VCaP (cell line): ENCODE measurements at regions not wholly inside any gene's neighbourhood (a gene's known extent, or its start where the extent isn't known, plus 50 kb on each side); places are given as distances from the start of the nearest gene placed in this dataset.
"Not testable (repeated sequence)": the region's sequence is repeated elsewhere in the genome, so short reads cannot be mapped to it uniquely, and the experiment has no call there.

Experiments used
- H3K27ac ChIP-seq: fragments of 450-650 bp; 2 replicates; pipeline ENCODE4 v1.5.1; 2017
- CTCF ChIP-seq: fragments of 450-650 bp; conservative IDR thresholded peaks from 2 replicates; pipeline ENCODE4 v1.5.1; 2017; ENCODE audit warnings: mild to moderate bottlenecking, moderate library complexity

- no peak for TF ChIP-seq CTCF
- no peak overlapping the region for H3K27ac ChIP-seq
Observed at GRCh38 chr6:50565004-50565403, 148.3 kb upstream of the TFAP2D start.

- H3K27ac ChIP-seq = not testable (repeated sequence)
Observed at GRCh38 chr6:50571230-50571629, 142.1 kb upstream of the TFAP2D start.

- no peak for TF ChIP-seq CTCF
Observed at GRCh38 chr6:50585441-50586330, 127.6 kb upstream of the TFAP2D start.

GRCh38 chr6:50586331-50586675 lies 127.0 kb upstream of the TFAP2D start:
- TF ChIP-seq CTCF = no peak

More at GRCh38 chr6:50585441-50586330, 127.6 kb upstream of the TFAP2D start:
- no peak overlapping the region for H3K27ac ChIP-seq

GRCh38 chr6:50589751-50590470 lies 123.4 kb upstream of the TFAP2D start:
- H3K27ac ChIP-seq = no peak overlapping the region
- TF ChIP-seq CTCF = no peak

More at GRCh38 chr6:50586331-50586675, 127.0 kb upstream of the TFAP2D start:
- H3K27ac ChIP-seq = no peak overlapping the region

- H3K27ac ChIP-seq = no peak overlapping the region
- no peak for TF ChIP-seq CTCF
Observed at GRCh38 chr6:50591135-50591534, 122.2 kb upstream of the TFAP2D start.

GRCh38 chr6:50600280-50600679 lies 113.0 kb upstream of the TFAP2D start:
- TF ChIP-seq CTCF = no peak
- no peak overlapping the region for H3K27ac ChIP-seq

- no peak overlapping the region for H3K27ac ChIP-seq
Observed at GRCh38 chr6:50602292-50602691, 111.0 kb upstream of the TFAP2D start.

More at GRCh38 chr6:50602292-50602691, 111.0 kb upstream of the TFAP2D start:
- peak; percentile 79 for TF ChIP-seq CTCF
